MM.1S (cell line): ENCODE measurements at regions not wholly inside any gene's neighbourhood (a gene's known extent, or its start where the extent isn't known, plus 50 kb on each side); places are given as distances from the start of the nearest gene placed in this dataset.

Source experiments
- DNase-seq: peaks from one replicate; pipeline ENCODE4 v3.0.0-alpha.2; 2015
- H2AFZ ChIP-seq: fragments of 300-600 bp; sonication (generic); 2 replicates; pipeline ENCODE4 v1.6.0; 2016; ENCODE audit warnings: antibody characterized with exemption, low read length
- H3F3A ChIP-seq: fragments of 300-600 bp; sonication (generic); 2 replicates; pipeline ENCODE4 v1.6.1; 2016; ENCODE audit warnings: mild to moderate bottlenecking, antibody characterized with exemption, low read length, moderate library complexity, mixed read lengths; ENCODE audit not compliant: insufficient read depth
- H3K27ac ChIP-seq: fragments of 300-600 bp; sonication (generic); 2 replicates; pipeline ENCODE4 v1.5.1; 2016; ENCODE audit warnings: mild to moderate bottlenecking, low read length
- H3K27me3 ChIP-seq: fragments of 300-600 bp; sonication (generic); replicated peaks from 2 replicates; pipeline ENCODE4 v1.6.0; 2016; ENCODE audit warnings: low read length; ENCODE audit not compliant: insufficient read depth
- H3K36me3 ChIP-seq: fragments of 300-600 bp; sonication (generic); replicated peaks from 2 replicates; pipeline ENCODE4 v1.6.1; 2016; ENCODE audit warnings: mild to moderate bottlenecking, low read length, mixed read lengths; ENCODE audit not compliant: insufficient read depth
- H3K4me1 ChIP-seq: fragments of 300-600 bp; sonication (generic); 2 replicates; pipeline ENCODE4 v1.6.1; 2016; ENCODE audit warnings: low read length, mixed read lengths
- H3K4me2 ChIP-seq: fragments of 300-600 bp; sonication (generic); 2 replicates; pipeline ENCODE4 v1.6.0; 2016; ENCODE audit warnings: low read depth, low read length
- H3K4me3 ChIP-seq: fragments of 300-600 bp; sonication (generic); 2 replicates; pipeline ENCODE4 v1.5.1; 2016; ENCODE audit warnings: low read length, mixed read lengths
- H3K79me2 ChIP-seq: fragments of 300-600 bp; sonication (generic); 2 replicates; pipeline ENCODE4 v1.6.1; 2016; ENCODE audit warnings: mixed run types, low read length, mixed read lengths
- H3K9ac ChIP-seq: fragments of 300-600 bp; sonication (generic); 2 replicates; pipeline ENCODE4 v1.6.1; 2016; ENCODE audit warnings: low read length, mixed read lengths
- H3K9me2 ChIP-seq: fragments of 300-600 bp; sonication (generic); replicated peaks from 2 replicates; pipeline ENCODE4 v1.6.1; 2016; ENCODE audit warnings: mild to moderate bottlenecking, low read length, mixed read lengths; ENCODE audit not compliant: insufficient read depth
- H3K9me3 ChIP-seq: fragments of 300-600 bp; sonication (generic); replicated peaks from 2 replicates; pipeline ENCODE4 v1.6.1; 2016; ENCODE audit warnings: mild to moderate bottlenecking, low read length, mixed read lengths; ENCODE audit not compliant: insufficient read depth
- H4K20me1 ChIP-seq: fragments of 300-600 bp; sonication (generic); 2 replicates; pipeline ENCODE4 v1.6.1; 2016; ENCODE audit warnings: mild to moderate bottlenecking, low read length, moderate library complexity, mixed read lengths; ENCODE audit not compliant: insufficient read depth
- CTCF ChIP-seq: fragments of 300-600 bp; sonication (generic); IDR thresholded peaks from 2 replicates; pipeline ENCODE4 v1.5.1; 2016; ENCODE audit warnings: antibody characterized with exemption, low read length, mixed read lengths
- EZH2 ChIP-seq: fragments of 300-600 bp; sonication (generic); optimal IDR thresholded peaks from 2 replicates; pipeline ENCODE3; 2017; ENCODE audit warnings: low read depth, mild to moderate bottlenecking, antibody characterized with exemption, low read length, mixed read lengths
- EZH2phosphoT487 ChIP-seq: fragments of 300-600 bp; sonication (generic); IDR thresholded peaks from 2 replicates; pipeline ENCODE4 v1.6.1; 2018; ENCODE audit warnings: antibody characterized with exemption, low read length

DNA sequence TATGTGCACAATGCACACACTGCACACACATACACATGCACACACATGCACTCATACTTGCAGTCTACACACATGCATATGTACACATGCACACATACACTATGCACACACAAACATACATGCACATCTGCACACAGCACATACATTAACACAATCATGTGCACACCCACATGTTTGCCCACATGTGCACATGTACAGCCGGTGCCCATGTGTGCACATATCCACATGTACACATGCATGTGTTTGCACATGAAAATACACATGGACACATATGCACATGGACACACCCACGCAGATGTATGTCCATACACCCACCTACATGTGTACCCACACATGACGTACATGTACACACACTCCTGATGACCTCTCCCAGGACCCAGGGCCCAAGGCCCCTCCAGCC, 105.1 kb upstream of the ACTRT2 start:
- H3K4me1 ChIP-seq: no peaks in the 10 kb centered on the region
- no peak overlapping the region for H2AFZ ChIP-seq
- H3K27me3 ChIP-seq: peaks cover 84% of the 10 kb centered on the region
- H3F3A ChIP-seq: no peaks in the 10 kb centered on the region
- no peaks in the 10 kb centered on the region for H3K9me2 ChIP-seq
- H3K4me3 ChIP-seq: no peak overlapping the region
- H3K9me3 ChIP-seq: no peaks in the 10 kb centered on the region
- no peak overlapping the region for H3K9ac ChIP-seq
- no peak for TF ChIP-seq EZH2
- DNase-seq: no peak
- no peak overlapping the region for H3K27ac ChIP-seq
- no peaks in the 10 kb centered on the region for H3K36me3 ChIP-seq
- no peaks in the 10 kb centered on the region for H4K20me1 ChIP-seq
- H3K4me2 ChIP-seq: no peak overlapping the region
- H3K79me2 ChIP-seq: no peaks in the 10 kb centered on the region

DNA sequence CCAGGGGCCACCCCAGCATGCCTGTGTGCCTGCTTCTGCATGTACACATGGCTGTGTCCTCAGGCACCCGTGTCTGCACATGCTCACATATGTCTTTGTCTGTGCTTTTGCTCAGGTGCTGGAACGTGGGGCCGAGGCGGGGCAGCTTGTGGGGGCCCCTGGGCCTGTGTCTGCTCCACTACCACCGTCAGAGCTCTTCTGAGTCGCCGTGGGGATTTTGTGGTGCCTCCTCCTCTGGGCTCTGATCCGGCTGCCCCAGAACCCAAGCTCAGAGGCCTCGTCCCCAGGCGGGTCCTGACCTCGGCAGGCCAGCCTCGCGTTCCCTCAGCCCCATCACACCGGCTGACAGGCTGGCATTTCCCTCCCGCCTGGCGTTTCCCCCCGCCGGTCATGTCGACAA, 104.6 kb upstream of the ACTRT2 start:
- Histone ChIP-seq H3K27me3 (peaks cover 81% of the 10 kb centered on the region), H3F3A (no peaks in the 10 kb centered on the region), H3K4me1 (no peaks in the 10 kb centered on the region), H3K36me3 (no peaks in the 10 kb centered on the region), H4K20me1 (no peaks in the 10 kb centered on the region), H3K79me2 (no peaks in the 10 kb centered on the region), H3K9ac (no peak overlapping the region), H3K9me2 (no peaks in the 10 kb centered on the region), H3K4me3 (no peak overlapping the region), H3K4me2 (no peak overlapping the region), H3K9me3 (no peaks in the 10 kb centered on the region), H2AFZ (no peak overlapping the region), H3K27ac (no peak overlapping the region)
- TF ChIP-seq CTCF (no peak), EZH2phosphoT487 (no peak), EZH2 (no peak)
- no peak for DNase-seq

DNA sequence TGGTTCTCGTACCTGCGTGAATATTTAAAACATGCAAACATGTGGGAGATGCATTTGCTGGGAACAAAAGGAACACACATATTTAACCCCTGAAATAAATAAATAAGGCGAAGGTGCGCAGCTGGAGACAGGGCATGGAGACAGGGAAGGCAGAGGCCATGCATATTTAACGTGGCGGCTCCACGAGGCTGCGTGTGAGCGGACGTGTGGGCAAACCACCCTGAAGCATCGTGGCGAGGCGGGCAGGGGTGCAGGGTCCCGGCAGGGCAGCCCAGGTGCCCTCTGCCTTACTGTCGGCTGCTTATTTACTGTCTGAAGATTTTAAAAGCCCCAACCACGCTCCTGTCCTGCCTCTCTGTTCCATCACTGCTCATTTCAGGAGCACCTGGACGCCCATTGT, 104.0 kb upstream of the ACTRT2 start:
- Histone ChIP-seq H3K79me2 (no peaks in the 10 kb centered on the region), H3K9ac (no peak overlapping the region), H3K4me3 (no peak overlapping the region), H3K9me3 (no peaks in the 10 kb centered on the region), H3K27me3 (peaks cover 83% of the 10 kb centered on the region), H3F3A (no peaks in the 10 kb centered on the region), H3K9me2 (no peaks in the 10 kb centered on the region), H3K27ac (no peak overlapping the region), H3K36me3 (no peaks in the 10 kb centered on the region), H3K4me1 (no peaks in the 10 kb centered on the region), H3K4me2 (no peak overlapping the region), H2AFZ (no peak overlapping the region), H4K20me1 (no peaks in the 10 kb centered on the region)
- TF ChIP-seq EZH2: no peak
- no peak for DNase-seq

DNA sequence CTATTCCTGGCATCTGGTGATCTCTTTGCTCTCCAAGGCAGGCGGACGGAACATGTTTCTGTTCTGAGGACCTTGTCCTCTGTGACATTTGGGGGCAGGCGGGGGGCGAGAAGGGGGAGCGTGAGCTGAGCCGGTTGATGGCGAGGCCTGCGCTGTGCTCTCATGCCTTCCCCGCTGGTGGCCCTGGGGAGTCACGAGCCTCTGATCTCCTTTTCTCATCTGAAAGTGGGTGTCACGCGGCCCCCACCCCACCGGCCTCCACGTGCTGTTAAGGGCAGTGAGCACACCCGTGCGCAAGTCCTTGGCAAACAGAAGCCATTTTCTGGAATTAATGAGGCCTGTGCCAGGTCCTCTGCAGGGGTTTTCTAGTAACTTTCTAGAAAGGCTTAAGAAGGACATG, 102.8 kb upstream of the ACTRT2 start:
- Histone ChIP-seq H3K27me3 (peaks cover 84% of the 10 kb centered on the region), H3K36me3 (no peaks in the 10 kb centered on the region), H3K9me2 (no peaks in the 10 kb centered on the region), H3K9me3 (no peaks in the 10 kb centered on the region), H3K9ac (no peak overlapping the region), H3K27ac (no peak overlapping the region), H3K4me2 (no peak overlapping the region), H3K79me2 (no peaks in the 10 kb centered on the region), H2AFZ (no peak overlapping the region), H3K4me1 (no peaks in the 10 kb centered on the region), H4K20me1 (no peaks in the 10 kb centered on the region), H3F3A (no peaks in the 10 kb centered on the region), H3K4me3 (no peak overlapping the region)
- no peak for TF ChIP-seq CTCF
- TF ChIP-seq EZH2phosphoT487: no peak
- no peak for TF ChIP-seq EZH2
- no peak for DNase-seq
